Kidney epithelial cell (primary cell): ENCODE measurements at regions not wholly inside any gene's neighbourhood (a gene's known extent, or its start where the extent isn't known, plus 50 kb on each side); places are given as distances from the start of the nearest gene placed in this dataset.

Source experiments
- DNase-seq: peaks from one replicate; pipeline ENCODE4 v3.0.0-alpha.2; 2010; ENCODE audit warnings: low read depth
- H3K27me3 ChIP-seq: 2 replicates; pipeline ENCODE4 v1.6.0; 2011; ENCODE audit warnings: low read length; ENCODE audit not compliant: control insufficient read depth, insufficient read depth
- H3K36me3 ChIP-seq: 2 replicates; pipeline ENCODE4 v1.5.1; 2011; ENCODE audit warnings: low read length; ENCODE audit not compliant: control insufficient read depth, insufficient read depth
- H3K4me3 ChIP-seq: 2 replicates; pipeline ENCODE4 v1.5.1; 2011; ENCODE audit warnings: low read depth, mild to moderate bottlenecking, control low read depth, low read length
- TF ChIP-seq, protein P1 (sequence below): IDR thresholded peaks from 2 replicates; pipeline ENCODE4 v1.5.1; 2011; ENCODE audit warnings: mild to moderate bottlenecking, moderate library complexity, low read length, control low read depth, inconsistent platforms; ENCODE audit not compliant: insufficient read depth, poor library complexity, severe bottlenecking

DNA sequence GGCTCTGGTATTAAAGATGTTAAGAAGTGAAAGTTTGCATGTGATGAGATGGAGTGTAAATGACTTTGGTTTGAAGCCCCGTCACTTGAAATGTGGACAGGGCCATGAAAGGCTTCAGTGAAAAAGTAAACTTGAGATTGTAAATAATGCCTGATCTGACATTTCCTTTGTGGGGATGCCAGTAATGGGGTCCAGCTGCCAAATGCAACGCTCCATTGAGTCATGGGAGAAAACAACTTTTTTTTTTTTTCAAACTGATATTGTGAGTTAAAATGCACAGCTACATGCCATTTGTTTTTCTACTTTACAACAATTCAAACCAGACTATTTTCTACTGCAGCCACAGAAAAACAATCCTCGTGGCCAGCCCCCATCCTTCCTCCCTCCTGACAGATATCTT is 327.0 kb upstream of the TNC start:
- TF ChIP-seq, protein P1, sequence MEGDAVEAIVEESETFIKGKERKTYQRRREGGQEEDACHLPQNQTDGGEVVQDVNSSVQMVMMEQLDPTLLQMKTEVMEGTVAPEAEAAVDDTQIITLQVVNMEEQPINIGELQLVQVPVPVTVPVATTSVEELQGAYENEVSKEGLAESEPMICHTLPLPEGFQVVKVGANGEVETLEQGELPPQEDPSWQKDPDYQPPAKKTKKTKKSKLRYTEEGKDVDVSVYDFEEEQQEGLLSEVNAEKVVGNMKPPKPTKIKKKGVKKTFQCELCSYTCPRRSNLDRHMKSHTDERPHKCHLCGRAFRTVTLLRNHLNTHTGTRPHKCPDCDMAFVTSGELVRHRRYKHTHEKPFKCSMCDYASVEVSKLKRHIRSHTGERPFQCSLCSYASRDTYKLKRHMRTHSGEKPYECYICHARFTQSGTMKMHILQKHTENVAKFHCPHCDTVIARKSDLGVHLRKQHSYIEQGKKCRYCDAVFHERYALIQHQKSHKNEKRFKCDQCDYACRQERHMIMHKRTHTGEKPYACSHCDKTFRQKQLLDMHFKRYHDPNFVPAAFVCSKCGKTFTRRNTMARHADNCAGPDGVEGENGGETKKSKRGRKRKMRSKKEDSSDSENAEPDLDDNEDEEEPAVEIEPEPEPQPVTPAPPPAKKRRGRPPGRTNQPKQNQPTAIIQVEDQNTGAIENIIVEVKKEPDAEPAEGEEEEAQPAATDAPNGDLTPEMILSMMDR, result no peak
- no peaks in the 10 kb centered on the region for H3K36me3 ChIP-seq
- no peaks in the 10 kb centered on the region for H3K27me3 ChIP-seq
- DNase-seq, result no peak
- no peak overlapping the region for H3K4me3 ChIP-seq

GRCh38 chr9:115445655-115446054 is 327.7 kb upstream of the TNC start:
- no peaks in the 10 kb centered on the region for H3K27me3 ChIP-seq
- no peak overlapping the region for H3K4me3 ChIP-seq
- no peak for DNase-seq
- no peaks in the 10 kb centered on the region for H3K36me3 ChIP-seq
- TF ChIP-seq, protein P1, result no peak

DNA sequence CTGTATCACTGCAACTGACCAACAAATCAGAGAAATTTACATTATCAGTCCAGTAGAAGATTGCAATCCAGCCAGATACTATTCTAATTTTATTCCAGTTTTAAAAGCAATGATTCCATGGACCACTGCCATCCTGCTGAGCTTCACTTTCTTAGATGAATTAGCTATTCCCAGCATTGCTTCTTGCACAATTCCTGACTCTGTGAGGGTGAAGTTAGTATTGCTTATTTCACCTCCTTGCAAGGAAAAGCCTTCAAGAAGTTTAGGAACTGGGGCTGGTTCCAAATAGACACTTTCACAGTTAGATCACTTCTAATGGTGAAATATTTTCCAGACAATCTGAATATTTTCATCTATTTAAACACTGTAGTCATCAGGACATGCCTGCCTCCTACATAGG is 338.6 kb upstream of the TNC start:
- H3K27me3 ChIP-seq, result no peaks in the 10 kb centered on the region
- no peak for DNase-seq
- TF ChIP-seq, protein P1, result no peak
- H3K36me3 ChIP-seq, result no peaks in the 10 kb centered on the region
- no peak overlapping the region for H3K4me3 ChIP-seq

- H3K4me3 ChIP-seq, result no peak overlapping the region
- no peak for DNase-seq
- TF ChIP-seq, protein P1, result no peak
Measured at GRCh38 chr9:115461280-115461679, 343.3 kb upstream of the TNC start.

DNA sequence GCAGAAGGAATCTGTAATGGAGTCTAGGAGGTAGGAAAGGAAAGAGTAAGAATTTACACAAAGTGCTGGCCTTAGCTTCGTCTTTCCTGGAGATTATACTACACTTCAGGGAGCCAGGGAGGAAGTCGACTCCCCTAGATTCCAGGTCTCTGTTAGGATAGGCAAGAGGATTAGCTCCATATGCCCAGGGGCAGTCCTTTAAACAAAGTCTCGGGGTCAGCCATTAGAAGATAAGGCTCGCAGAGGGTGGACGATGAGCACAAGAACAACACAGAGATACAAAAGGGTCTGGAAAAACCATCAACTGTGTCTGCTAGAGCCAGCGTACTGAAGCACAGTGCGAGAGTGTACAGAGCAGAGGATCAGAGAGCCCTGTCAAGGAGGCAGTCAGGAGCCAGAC is 344.7 kb upstream of the TNC start:
- Histone ChIP-seq H3K4me3 (no peak overlapping the region), H3K27me3 (no peaks in the 10 kb centered on the region), H3K36me3 (no peaks in the 10 kb centered on the region)
- TF ChIP-seq, protein P1, result no peak
- no peak for DNase-seq

More at GRCh38 chr9:115461280-115461679, 343.3 kb upstream of the TNC start:
- H3K36me3 ChIP-seq, result no peaks in the 10 kb centered on the region
- no peaks in the 10 kb centered on the region for H3K27me3 ChIP-seq

GRCh38 chr9:115466756-115467155 is 348.8 kb upstream of the TNC start:
- TF ChIP-seq, protein P1, result no peak
- H3K4me3 ChIP-seq, result no peak overlapping the region
- no peaks in the 10 kb centered on the region for H3K36me3 ChIP-seq
- no peaks in the 10 kb centered on the region for H3K27me3 ChIP-seq
- DNase-seq, result no peak
